IMR-90 (cell line): ENCODE measurements at regions not wholly inside any gene's neighbourhood (a gene's known extent, or its start where the extent isn't known, plus 50 kb on each side); places are given as distances from the start of the nearest gene placed in this dataset.

Source experiments
- ATAC-seq: fragments of 200-7000 bp; cut with Tn5 transposase; 2 replicates; pipeline ENCODE4 v1.9.1; 2020; ENCODE audit warnings: low read depth, mild to moderate bottlenecking, moderate library complexity
- BruUV-seq: library from RNA; stranded (reverse); fragments of 400-500 nt; replicated peaks from 2 replicates; lab custom pipeline; 2021; lab: Mats Ljungman, UMichigan
- CTCF ChIA-PET: fragments of 300-600 bp; formaldehyde crosslinking; extraction: SDS; loops from one replicate; lab custom pipeline; 2021; ENCODE audit warnings: antibody characterized with exemption; lab: Yijun Ruan, JAX
- POLR2A ChIA-PET: fragments of 300-600 bp; sonication (Branson Sonifier 250); formaldehyde crosslinking; loops from one replicate; lab custom pipeline; 2022; ENCODE audit warnings: antibody characterized with exemption; ENCODE audit not compliant: unreplicated experiment; lab: Charles Lee
- DNase-seq: peaks from one replicate; pipeline ENCODE4 v3.0.0; 2013
- H2AFZ ChIP-seq: replicated peaks from 2 replicates; pipeline ENCODE3; 2013; ENCODE audit warnings: low read length, mild to moderate bottlenecking; ENCODE audit not compliant: poor library complexity
- H2AK5ac ChIP-seq: 2 replicates; pipeline ENCODE4 v1.6.1; 2013; ENCODE audit warnings: low read depth, low read length, inconsistent platforms
- H2AK9ac ChIP-seq: replicated peaks from 2 replicates; pipeline ENCODE3; 2013; ENCODE audit warnings: mild to moderate bottlenecking, low read depth, low read length, moderate library complexity; ENCODE audit not compliant: poor library complexity
- H2BK120ac ChIP-seq: 2 replicates; pipeline ENCODE4 v1.6.1; 2013; ENCODE audit warnings: low read depth, low read length, inconsistent platforms
- H2BK15ac ChIP-seq: 3 replicates; pipeline ENCODE4 v1.6.1; 2013; ENCODE audit warnings: low read depth, low read length, inconsistent platforms
- H2BK20ac ChIP-seq: 2 replicates; pipeline ENCODE4 v1.6.1; 2013; ENCODE audit warnings: low read depth, mild to moderate bottlenecking, inconsistent platforms, low read length, moderate library complexity
- H2BK5ac ChIP-seq: 2 replicates; pipeline ENCODE4 v1.6.1; 2013; ENCODE audit warnings: mild to moderate bottlenecking, low read depth, low read length, inconsistent platforms; ENCODE audit not compliant: poor library complexity, severe bottlenecking
- H3K14ac ChIP-seq: replicated peaks from 2 replicates; pipeline ENCODE4 v1.6.1; 2013; ENCODE audit warnings: low read depth, low read length, inconsistent platforms
- H3K18ac ChIP-seq: 2 replicates; pipeline ENCODE4 v1.6.1; 2013; ENCODE audit warnings: low read depth, low read length, control low read depth
- H3K23ac ChIP-seq: 2 replicates; pipeline ENCODE4 v1.6.1; 2013; ENCODE audit warnings: low read depth, low read length, inconsistent platforms
- H3K27ac ChIP-seq: 2 replicates; pipeline ENCODE4 v1.5.1; 2013; ENCODE audit warnings: mild to moderate bottlenecking, control low read depth, low read length; ENCODE audit not compliant: insufficient read depth
- H3K27me3 ChIP-seq: 2 replicates; pipeline ENCODE4 v1.6.1; 2013; ENCODE audit warnings: low read length; ENCODE audit not compliant: control insufficient read depth, insufficient read depth
- H3K36me3 ChIP-seq: 2 replicates; pipeline ENCODE4 v1.6.1; 2013; ENCODE audit warnings: low read length, mixed read lengths; ENCODE audit not compliant: control insufficient read depth, insufficient read depth
- H3K4ac ChIP-seq: 2 replicates; pipeline ENCODE4 v1.6.1; 2013; ENCODE audit warnings: low read depth, low read length, inconsistent platforms
- H3K4me1 ChIP-seq: 2 replicates; pipeline ENCODE4 v1.6.1; 2013; ENCODE audit warnings: low read length, mixed read lengths; ENCODE audit not compliant: control insufficient read depth, insufficient read depth
- H3K4me2 ChIP-seq: 2 replicates; pipeline ENCODE4 v1.6.1; 2013; ENCODE audit warnings: low read depth, mild to moderate bottlenecking, control low read depth, low read length, moderate library complexity
- H3K4me3 ChIP-seq: 2 replicates; pipeline ENCODE4 v1.5.1; 2013; ENCODE audit warnings: low read depth, mild to moderate bottlenecking, control low read depth, low read length, moderate library complexity; ENCODE audit not compliant: insufficient read depth
- H3K56ac ChIP-seq: 2 replicates; pipeline ENCODE4 v1.6.1; 2013; ENCODE audit warnings: low read length, inconsistent platforms; ENCODE audit not compliant: insufficient read depth; ENCODE audit errors: extremely low read depth
- H3K79me1 ChIP-seq, 2 experiments: 2 replicates each; pipeline ENCODE4 v1.6.1; 2013; ENCODE audit warnings: low read length in 2 of 2, inconsistent platforms in 1 of 2, low read depth in 1 of 2
- H3K9ac ChIP-seq: 2 replicates; pipeline ENCODE4 v1.6.1; 2013; ENCODE audit warnings: low read depth, low read length, control low read depth
- H3K9me1 ChIP-seq: 2 replicates; pipeline ENCODE4 v1.6.1; 2013; ENCODE audit warnings: low read length, inconsistent platforms; ENCODE audit not compliant: insufficient read depth
- H3K9me3 ChIP-seq: 2 replicates; pipeline ENCODE4 v1.6.1; 2013; ENCODE audit warnings: low read length; ENCODE audit not compliant: control insufficient read depth, insufficient read depth
- H4K20me1 ChIP-seq: 2 replicates; pipeline ENCODE4 v1.6.1; 2013; ENCODE audit warnings: low read length, inconsistent platforms; ENCODE audit not compliant: insufficient read depth
- H4K5ac ChIP-seq: 2 replicates; pipeline ENCODE4 v1.6.1; 2013; ENCODE audit warnings: mild to moderate bottlenecking, low read depth, low read length, control low read depth
- H4K8ac ChIP-seq, 2 experiments: 2 replicates each; pipeline ENCODE4 v1.6.1; 2013; ENCODE audit warnings: low read depth in 2 of 2, low read length in 2 of 2, control low read depth in 1 of 2, inconsistent platforms in 1 of 2
- H4K91ac ChIP-seq: 2 replicates; pipeline ENCODE4 v1.6.1; 2013; ENCODE audit warnings: low read depth, low read length, inconsistent platforms; ENCODE audit not compliant: insufficient read depth
- BHLHE40 ChIP-seq: fragments of 150-350 bp; IDR thresholded peaks from 2 replicates; pipeline ENCODE4 v1.6.1; 2016; ENCODE audit warnings: mild to moderate bottlenecking, low read depth, low read length
- CEBPB ChIP-seq: IDR thresholded peaks from 2 replicates; pipeline ENCODE4 v1.6.1; 2012; ENCODE audit warnings: low read depth, low read length, improper control_type of control experiment
- CHD1 ChIP-seq: IDR thresholded peaks from 2 replicates; pipeline ENCODE4 v1.6.1; 2012; ENCODE audit warnings: low read depth, low read length, improper control_type of control experiment
- ELK1 ChIP-seq: fragments of 150-350 bp; IDR thresholded peaks from 2 replicates; pipeline ENCODE4 v1.6.1; 2016; ENCODE audit warnings: low read depth, mild to moderate bottlenecking, low read length, moderate library complexity, borderline replicate concordance
- FOS ChIP-seq: fragments of 150-350 bp; IDR thresholded peaks from 2 replicates; pipeline ENCODE4 v1.6.1; 2016; ENCODE audit warnings: low read depth, low read length
- MAFK ChIP-seq: IDR thresholded peaks from 2 replicates; pipeline ENCODE4 v1.6.1; 2012; ENCODE audit warnings: low read depth, low read length, improper control_type of control experiment
- MAZ ChIP-seq: IDR thresholded peaks from 2 replicates; pipeline ENCODE4 v1.6.1; 2012; ENCODE audit warnings: low read depth, mild to moderate bottlenecking, low read length, improper control_type of control experiment, moderate library complexity, borderline replicate concordance
- MXI1 ChIP-seq: IDR thresholded peaks from 2 replicates; pipeline ENCODE4 v1.6.1; 2012; ENCODE audit warnings: low read depth, mild to moderate bottlenecking, low read length, moderate library complexity, borderline replicate concordance
- NFE2L2 ChIP-seq: fragments of 150-350 bp; IDR thresholded peaks from 2 replicates; pipeline ENCODE4 v1.6.1; 2016; ENCODE audit warnings: low read depth, mild to moderate bottlenecking, low read length
- POLR2A ChIP-seq: IDR thresholded peaks from 2 replicates; pipeline ENCODE4 v1.6.1; 2012; ENCODE audit warnings: mild to moderate bottlenecking, low read depth, low read length
- RAD21 ChIP-seq: IDR thresholded peaks from 2 replicates; pipeline ENCODE4 v1.6.1; 2012; ENCODE audit warnings: low read length, improper control_type of control experiment
- RCOR1 ChIP-seq: IDR thresholded peaks from 2 replicates; pipeline ENCODE4 v1.6.1; 2012; ENCODE audit warnings: mild to moderate bottlenecking, low read length, improper control_type of control experiment; ENCODE audit not compliant: insufficient replicate concordance
- SMC3 ChIP-seq: fragments of 150-350 bp; IDR thresholded peaks from 2 replicates; pipeline ENCODE4 v1.6.1; 2016; ENCODE audit warnings: low read depth, mild to moderate bottlenecking, antibody characterized with exemption, low read length, moderate library complexity
- USF2 ChIP-seq: fragments of 150-350 bp; IDR thresholded peaks from 2 replicates; pipeline ENCODE4 v1.6.1; 2017; ENCODE audit warnings: mild to moderate bottlenecking, antibody characterized with exemption, low read length, low read depth
- WGBS, 2 experiments: methylation state at CpG; one replicate each; pipeline versions ENCODE4 v1.1.5 to v1.1.7; 2013; ENCODE audit warnings: missing lambda C conversion rate in 2 of 2; ENCODE audit not compliant: insufficient read length in 1 of 2; ENCODE audit errors: extremely low coverage in 2 of 2; 5-methylcytosine and 5-hydroxymethylcytosine counted together
- dilution Hi-C: fragments of 300-500 bp; cut with HindIII; formaldehyde crosslinking; loops from one replicate; pipeline ENCODE4 v1.14.3; 2018; ENCODE audit warnings: low sequenced_read_pairs; ENCODE audit not compliant: unreplicated experiment
- in situ Hi-C: fragments of 300-500 bp; cut with MboI; formaldehyde crosslinking; loops from 3 replicates; pipeline ENCODE4 v1.14.3; 2019; ENCODE audit warnings: low sequenced_read_pairs, inconsistent platforms, mixed read lengths
- intact Hi-C: fragments of 100-400 bp; cut with micrococcal nuclease; formaldehyde crosslinking; loops from 2 replicates; pipeline ENCODE4 v1.10.0; 2022

GRCh38 chr6:2485116-2485515 is 239.7 kb upstream of the GMDS start:
- Histone ChIP-seq H4K5ac (no peak overlapping the region), H3K56ac (no peak overlapping the region), H3K4me3 (no peak overlapping the region), H2BK5ac (no peak overlapping the region), H3K9me1 (no peaks in the 10 kb centered on the region), H4K91ac (no peak overlapping the region), H2BK120ac (no peak overlapping the region), H4K20me1 (no peaks in the 10 kb centered on the region), H3K4me1 (no peaks in the 10 kb centered on the region), H3K4ac (no peak overlapping the region), H2AFZ (no peak overlapping the region), H2AK9ac (no peak overlapping the region), H3K9me3 (peaks cover 22% of the 10 kb centered on the region), H2AK5ac (no peak overlapping the region), H3K18ac (no peak overlapping the region), H2BK15ac (no peak overlapping the region), H3K36me3 (no peaks in the 10 kb centered on the region), H3K4me2 (no peak overlapping the region), H3K14ac (no peak overlapping the region), H3K9ac (no peak overlapping the region), H3K27ac (no peak overlapping the region), H2BK20ac (no peak overlapping the region), H4K8ac (no peak overlapping the region), H3K23ac (no peak overlapping the region), H3K27me3 (peaks cover 19% of the 10 kb centered on the region), H3K79me1 (no peaks in the 10 kb centered on the region)
- CTCF ChIA-PET: no interaction called here
- in situ Hi-C loops: no loop called here
- 100% methylated on average over 1 of the region's 7 CpGs; no CpG with 5 or more reads in 1 of the 2 experiments for WGBS, 2 experiments
- TF ChIP-seq SMC3 (no peak), ELK1 (no peak), MXI1 (no peak), USF2 (no peak), FOS (no peak), NFE2L2 (no peak), MAFK (no peak), MAZ (no peak), POLR2A (no peak), RAD21 (no peak), CEBPB (no peak), BHLHE40 (no peak), RCOR1 (no peak), CHD1 (no peak)
- POLR2A ChIA-PET: no interaction called here
- intact Hi-C loops: no loop called here
- ATAC-seq (no peak), DNase-seq (no peak)
- no TSS peak for BruUV-seq
- dilution Hi-C loops: no loop called here
